WERI-Rb-1 (cell line): ENCODE measurements at regions not wholly inside any gene's neighbourhood (a gene's known extent, or its start where the extent isn't known, plus 50 kb on each side); places are given as distances from the start of the nearest gene placed in this dataset.

Experiments
- DNase-seq: peaks from one replicate; pipeline ENCODE4 v3.0.0-alpha.2; 2020
- H3K27ac ChIP-seq: fragments of 250-450 bp; sonication (Bioruptor Pico); 2 replicates; pipeline ENCODE4 v1.5.1; 2020; ENCODE audit warnings: mild to moderate bottlenecking, moderate library complexity
- H3K27me3 ChIP-seq: fragments of 250-450 bp; sonication (Bioruptor Pico); 2 replicates; pipeline ENCODE4 v1.5.1; 2021; ENCODE audit warnings: mild to moderate bottlenecking, low read depth, moderate library complexity; ENCODE audit not compliant: insufficient read depth, severe bottlenecking
- H3K36me3 ChIP-seq: fragments of 250-450 bp; sonication (Bioruptor Pico); 2 replicates; pipeline ENCODE4 v1.5.1; 2020; ENCODE audit warnings: mild to moderate bottlenecking, moderate library complexity
- H3K4me3 ChIP-seq: 2 replicates; pipeline ENCODE4 v1.5.1; 2011; ENCODE audit warnings: low read depth, mild to moderate bottlenecking, control low read depth, low read length
- H3K9me3 ChIP-seq: fragments of 250-450 bp; sonication (Bioruptor Pico); 2 replicates; pipeline ENCODE4 v1.5.1; 2021; ENCODE audit warnings: mild to moderate bottlenecking, moderate library complexity; ENCODE audit not compliant: severe bottlenecking
- CTCF ChIP-seq: IDR thresholded peaks from 2 replicates; pipeline ENCODE4 v1.5.1; 2011; ENCODE audit warnings: low read depth, mild to moderate bottlenecking, control low read depth, inconsistent platforms, low read length

DNA sequence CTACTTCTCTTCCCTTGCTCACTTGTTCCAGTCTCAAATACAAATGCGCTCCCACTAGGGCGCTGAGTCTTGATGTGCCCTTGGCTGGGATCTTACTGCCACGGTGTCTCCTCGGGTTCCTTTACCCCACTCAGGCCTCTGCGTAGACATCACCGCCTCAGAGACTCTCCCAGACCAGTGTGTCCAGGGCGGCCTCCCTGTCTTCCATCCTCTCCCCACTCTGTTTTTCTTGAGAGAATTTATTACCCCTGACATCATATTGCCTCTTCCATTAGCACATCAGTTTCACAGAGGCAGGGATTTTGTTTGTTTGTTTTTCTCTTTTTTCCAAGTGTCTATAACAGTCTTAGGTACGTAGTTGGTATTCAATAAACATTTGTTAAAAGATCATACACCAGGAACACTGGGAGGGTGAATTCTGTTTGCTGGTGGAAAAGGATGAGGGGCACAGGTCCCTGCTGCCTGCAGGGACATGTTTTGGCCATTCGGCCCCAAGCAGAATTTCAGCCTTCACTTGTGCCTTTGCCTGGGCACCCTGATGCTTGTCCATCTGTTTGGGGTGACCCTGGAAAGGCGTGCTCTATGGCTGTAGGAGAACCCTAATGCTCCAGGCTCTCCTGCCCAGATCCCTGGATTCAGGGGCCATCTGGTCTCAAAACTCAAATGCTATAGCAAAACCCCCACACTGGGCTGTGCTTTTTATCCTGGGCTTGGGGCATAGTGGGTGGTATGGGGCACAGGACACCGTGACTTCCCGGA is 55.0 kb downstream of the RPL37A start:
- no peak overlapping the region for H3K4me3 ChIP-seq
- no peak overlapping the region for H3K27ac ChIP-seq
- no peaks in the 10 kb centered on the region for H3K36me3 ChIP-seq
- no peak for TF ChIP-seq CTCF
- H3K27me3 ChIP-seq: no peaks in the 10 kb centered on the region
- H3K9me3 ChIP-seq: no peaks in the 10 kb centered on the region
- no peak for DNase-seq

DNA sequence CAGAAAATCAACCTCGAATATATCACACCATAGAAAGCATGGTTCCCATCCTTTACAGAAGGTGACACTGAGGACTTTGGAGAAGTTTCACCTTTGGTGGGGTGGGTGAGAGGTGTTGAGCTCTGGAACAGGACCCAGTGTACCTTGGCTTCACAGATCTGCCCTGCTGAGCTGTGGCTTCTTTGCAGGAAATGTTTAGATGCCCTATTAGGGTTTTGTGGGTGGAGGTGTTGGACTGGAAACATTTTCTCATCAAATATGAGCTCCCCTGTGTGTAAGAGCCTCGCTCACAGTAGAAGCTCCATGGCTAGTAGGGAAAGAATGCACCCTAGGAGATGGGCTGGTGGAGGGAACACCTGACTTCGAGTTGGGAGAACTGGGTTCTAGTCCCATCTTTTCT is 55.6 kb downstream of the RPL37A start:
- no peaks in the 10 kb centered on the region for H3K27me3 ChIP-seq
- DNase-seq: no peak
- no peaks in the 10 kb centered on the region for H3K9me3 ChIP-seq
- H3K4me3 ChIP-seq: no peak overlapping the region
- H3K27ac ChIP-seq: no peak overlapping the region
- no peak for TF ChIP-seq CTCF
- no peaks in the 10 kb centered on the region for H3K36me3 ChIP-seq

DNA sequence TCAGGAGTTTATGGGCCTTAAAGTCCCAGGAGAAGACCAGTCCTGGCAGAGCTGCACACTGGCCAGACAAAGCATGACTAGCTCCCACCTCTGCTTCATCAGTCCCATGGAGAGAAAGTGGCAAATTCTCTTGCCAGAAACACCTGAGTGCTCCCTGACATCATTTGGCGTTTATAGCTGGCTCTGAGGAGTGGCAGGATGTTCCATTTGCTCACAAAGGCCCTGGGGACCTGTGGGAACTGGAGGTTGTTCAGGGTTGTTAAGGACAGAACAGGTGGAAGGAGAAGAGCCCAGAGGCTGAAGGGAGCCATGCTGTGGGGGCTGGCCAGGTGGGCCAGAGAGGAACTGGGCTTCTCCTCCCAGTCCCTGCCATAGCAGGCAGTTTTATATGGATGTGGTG is 56.1 kb downstream of the RPL37A start:
- no peak overlapping the region for H3K4me3 ChIP-seq
- no peaks in the 10 kb centered on the region for H3K27me3 ChIP-seq
- H3K36me3 ChIP-seq: no peaks in the 10 kb centered on the region
- TF ChIP-seq CTCF: no peak
- no peaks in the 10 kb centered on the region for H3K9me3 ChIP-seq
- no peak for DNase-seq
- H3K27ac ChIP-seq: no peak overlapping the region

GRCh38 chr2:216555274-216555673 is 56.6 kb downstream of the RPL37A start:
- Histone ChIP-seq H3K27ac (no peak overlapping the region), H3K9me3 (no peaks in the 10 kb centered on the region), H3K36me3 (no peaks in the 10 kb centered on the region), H3K27me3 (no peaks in the 10 kb centered on the region), H3K4me3 (no peak overlapping the region)
- DNase-seq: no peak
- no peak for TF ChIP-seq CTCF

DNA sequence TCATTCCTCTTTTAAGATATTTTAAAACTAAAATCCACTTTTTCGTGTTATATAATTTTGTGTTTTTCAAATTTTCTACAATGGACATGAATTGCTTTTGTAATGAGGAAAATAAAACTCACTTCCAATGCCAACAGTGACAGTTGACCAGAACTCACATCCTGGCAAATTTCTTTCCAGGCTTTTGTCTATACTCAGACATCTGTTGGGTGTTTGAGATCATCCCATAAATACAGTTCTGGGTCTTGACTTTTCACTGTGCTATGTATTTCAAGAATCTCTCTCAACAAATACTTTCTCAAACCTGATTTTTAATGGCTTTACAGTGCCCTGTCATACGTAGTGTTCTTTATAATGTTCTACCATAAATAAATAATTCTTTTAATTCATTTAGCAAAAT is 57.6 kb downstream of the RPL37A start:
- DNase-seq: no peak
- Histone ChIP-seq H3K36me3 (no peaks in the 10 kb centered on the region), H3K9me3 (no peaks in the 10 kb centered on the region), H3K27me3 (no peaks in the 10 kb centered on the region), H3K4me3 (no peak overlapping the region), H3K27ac (no peak overlapping the region)
- TF ChIP-seq CTCF: no peak

GRCh38 chr2:216557413-216557812 is 58.8 kb downstream of the RPL37A start:
- DNase-seq: peak; percentile 25
- Histone ChIP-seq H3K36me3 (no peaks in the 10 kb centered on the region), H3K4me3 (no peak overlapping the region), H3K9me3 (no peaks in the 10 kb centered on the region), H3K27ac (no peak overlapping the region), H3K27me3 (no peaks in the 10 kb centered on the region)
- no peak for TF ChIP-seq CTCF
